GM21529 (cell line): ENCODE measurements at regions not wholly inside any gene's neighbourhood (a gene's known extent, or its start where the extent isn't known, plus 50 kb on each side); places are given as distances from the start of the nearest gene placed in this dataset.

Experiments
- ATAC-seq: cut with Tn5 transposase; IDR thresholded peaks from one replicate; pipeline ENCODE4 v1.9.1; 2021; ENCODE audit not compliant: unreplicated experiment

- no peak for ATAC-seq
Observed at GRCh38 chr1:83104558-83104957, 894.4 kb downstream of the TTLL7 start.

GRCh38 chr1:83103341-83103740, 895.6 kb downstream of the TTLL7 start:
- no peak for ATAC-seq

GRCh38 chr1:83102630-83103071, 896.3 kb downstream of the TTLL7 start:
- no peak for ATAC-seq

GRCh38 chr1:83101406-83101805, 897.5 kb downstream of the TTLL7 start:
- ATAC-seq, result no peak

- ATAC-seq, result no peak
Observed at GRCh38 chr1:83100133-83100532, 898.8 kb downstream of the TTLL7 start.

GRCh38 chr1:83098791-83099190, 900.1 kb downstream of the TTLL7 start:
- ATAC-seq, result no peak

- ATAC-seq, result no peak
Observed at GRCh38 chr1:83098131-83098530, 900.8 kb downstream of the TTLL7 start.

GRCh38 chr1:83097715-83098114, 901.2 kb downstream of the TTLL7 start:
- no peak for ATAC-seq

- ATAC-seq, result no peak
Observed at GRCh38 chr1:83095570-83095969, 903.4 kb downstream of the TTLL7 start.

GRCh38 chr1:83090195-83090594, 908.7 kb downstream of the TTLL7 start:
- no peak for ATAC-seq

GRCh38 chr1:83087851-83088250, 911.1 kb downstream of the TTLL7 start:
- no peak for ATAC-seq

GRCh38 chr1:83086986-83087512, 911.9 kb downstream of the TTLL7 start:
- no peak for ATAC-seq

- no peak for ATAC-seq
Observed at GRCh38 chr1:83086346-83086745, 912.6 kb downstream of the TTLL7 start.

- ATAC-seq, result no peak
Observed at GRCh38 chr1:83083589-83084224, 915.2 kb downstream of the TTLL7 start.

GRCh38 chr1:83077411-83077810, 921.5 kb downstream of the TTLL7 start:
- ATAC-seq, result no peak

- no peak for ATAC-seq
Observed at GRCh38 chr1:83075107-83075506, 923.8 kb downstream of the TTLL7 start.

- no peak for ATAC-seq
Observed at GRCh38 chr1:83067954-83068353, 931.0 kb downstream of the TTLL7 start.

GRCh38 chr1:83065952-83066727, 932.8 kb downstream of the TTLL7 start:
- no peak for ATAC-seq

- ATAC-seq, result no peak
Observed at GRCh38 chr1:83064589-83065242, 934.2 kb downstream of the TTLL7 start.

GRCh38 chr1:83060651-83061390, 938.1 kb downstream of the TTLL7 start:
- no peak for ATAC-seq

- no peak for ATAC-seq
Observed at GRCh38 chr1:83060221-83060620, 938.7 kb downstream of the TTLL7 start.
